Transverse colon (tissue), 4 donors: ENCODE measurements at regions not wholly inside any gene's neighbourhood (a gene's known extent, or its start where the extent isn't known, plus 50 kb on each side); places are given as distances from the start of the nearest gene placed in this dataset.

ENCODE experiments used
- DNase-seq: peaks from one replicate; pipeline ENCODE4 v3.0.0-alpha.2; 2019
- H3K27ac ChIP-seq, 4 donors: fragments of 200-600 bp; sonication (generic); 2 replicates each; pipeline ENCODE4 v1.5.1; 2016 to 2018; ENCODE audit warnings: inconsistent platforms in 4 of 4
- H3K27me3 ChIP-seq: fragments of 200-600 bp; sonication (generic); 2 replicates; pipeline ENCODE4 v1.5.1; 2017; ENCODE audit warnings: inconsistent platforms
- H3K36me3 ChIP-seq, 4 donors: fragments of 200-600 bp; sonication (generic); 2 replicates each; pipeline ENCODE4 v1.5.1; 2017 to 2019; ENCODE audit warnings: inconsistent platforms in 4 of 4
- H3K4me1 ChIP-seq, 4 donors: fragments of 200-600 bp; sonication (generic); 2 replicates each; pipeline ENCODE4 v1.5.1; 2017 to 2020; ENCODE audit warnings: inconsistent platforms in 4 of 4
- H3K4me3 ChIP-seq, 4 donors: fragments of 200-600 bp; sonication (generic); 1 replicate in 1 of 4; 2 replicates in 3 of 4; pipeline versions ENCODE4 v1.5.1 to v1.6.1; 2017 to 2019; ENCODE audit warnings: inconsistent platforms in 4 of 4
- H3K9me3 ChIP-seq, 2 donors: fragments of 200-600 bp; sonication (generic); 2 replicates each; pipeline ENCODE4 v1.5.1; 2017 to 2019; ENCODE audit warnings: inconsistent platforms in 2 of 2
- CTCF ChIP-seq, 5 experiments: fragments of 200-600 bp in 3 of 5; fragments of 450-650 bp in 2 of 5; sonication (generic) in 3 of 5; IDR thresholded peaks; 1 replicate in 2 of 5; 2 replicates in 3 of 5; pipeline ENCODE4 v1.5.1; 2016 to 2017; ENCODE audit warnings: antibody characterized with exemption in 5 of 5, inconsistent platforms in 3 of 5, mild to moderate bottlenecking in 2 of 5, moderate library complexity in 1 of 5
- EP300 ChIP-seq: sonication (generic); formaldehyde crosslinking; IDR thresholded peaks from one replicate; pipeline ENCODE4 v1.6.1; 2017; ENCODE audit warnings: antibody characterized with exemption, low read depth
- POLR2A ChIP-seq: fragments of 450-650 bp; IDR thresholded peaks from one replicate; pipeline ENCODE4 v1.6.1; 2016; ENCODE audit warnings: antibody characterized with exemption, mild to moderate bottlenecking, moderate library complexity
- POLR2AphosphoS5 ChIP-seq, 3 donors: sonication (generic); formaldehyde crosslinking; IDR thresholded peaks; one replicate each; pipeline ENCODE4 v1.6.1; 2016; ENCODE audit warnings: antibody characterized with exemption in 3 of 3
- WGBS, 2 donors: methylation state at CpG; one replicate each; pipeline ENCODE4 v1.1.5; 2018; ENCODE audit warnings: low coverage in 1 of 2; 5-methylcytosine and 5-hydroxymethylcytosine counted together
- in situ Hi-C, 4 donors: fragments of 200-750 bp; cut with MboI; loops; one replicate each; pipeline versions ENCODE4 v1.15.0 to v1.15.1; 2017; ENCODE audit warnings: low sequenced_read_pairs in 3 of 4, low pct_ligation_motif_present in 1 of 4, low pct_unique_long_range_greater_than_20kb in 1 of 4
- intact Hi-C: fragments of 100-400 bp; cut with DNase I; formaldehyde crosslinking; loops from one replicate; pipeline ENCODE4 v1.15.1; 2023; ENCODE audit warnings: low total_unique reads

GRCh38 chr1:78408810-78409209 is 82.0 kb upstream of the PTGFR start:
- no peak for DNase-seq
- no peaks in the 10 kb centered on the region for H3K36me3 ChIP-seq
- in situ Hi-C loops (no loop called here), intact Hi-C loops (no loop called here)
- H3K27ac ChIP-seq = no peak overlapping the region
- H3K9me3 ChIP-seq = peaks cover 5 to 10% of the 10 kb centered on the region in 2 donors
- H3K27me3 ChIP-seq = no peaks in the 10 kb centered on the region
- TF ChIP-seq EP300 = no peak
- TF ChIP-seq POLR2AphosphoS5 (IDR thresholded peaks at IDR 0.05) = no peak
- TF ChIP-seq POLR2A = no peak
- TF ChIP-seq CTCF (IDR thresholded peaks at IDR 0.05) = no peak
- 84% methylated on average over 2 of the region's 2 CpGs; no CpG with 5 or more reads in 1 of the 2 donors for WGBS, 2 donors
- H3K4me3 ChIP-seq = no peak overlapping the region
- no peaks in the 10 kb centered on the region for H3K4me1 ChIP-seq

- Histone ChIP-seq H3K27me3 (no peaks in the 10 kb centered on the region), H3K27ac (no peak overlapping the region), H3K36me3 (no peaks in the 10 kb centered on the region), H3K4me3 (no peak overlapping the region), H3K4me1 (no peaks in the 10 kb centered on the region), H3K9me3 (peaks cover 5 to 10% of the 10 kb centered on the region in 2 donors)
- 90% methylated on average over 2 of the region's 2 CpGs; no CpG with 5 or more reads in 1 of the 2 donors for WGBS, 2 donors
- no peak for TF ChIP-seq EP300
- TF ChIP-seq POLR2A = no peak
- no peak for TF ChIP-seq POLR2AphosphoS5 (IDR thresholded peaks at IDR 0.05)
- TF ChIP-seq CTCF (IDR thresholded peaks at IDR 0.05) = no peak
- in situ Hi-C loops (no loop called here), intact Hi-C loops (no loop called here)
- no peak for DNase-seq
Observed at GRCh38 chr1:78410643-78411042, 80.1 kb upstream of the PTGFR start.

- Histone ChIP-seq H3K4me3 (no peak overlapping the region), H3K9me3 (peaks cover 5 to 10% of the 10 kb centered on the region in 2 donors), H3K27ac (no peak overlapping the region), H3K4me1 (no peaks in the 10 kb centered on the region), H3K36me3 (no peaks in the 10 kb centered on the region), H3K27me3 (no peaks in the 10 kb centered on the region)
- in situ Hi-C loops (no loop called here), intact Hi-C loops (no loop called here)
- TF ChIP-seq POLR2A (no peak), CTCF (IDR thresholded peaks at IDR 0.05) (no peak), POLR2AphosphoS5 (IDR thresholded peaks at IDR 0.05) (no peak), EP300 (no peak)
- 55 to 100% methylated on average over 1 to 3 of the region's 3 CpGs for WGBS, 2 donors
- DNase-seq = no peak
Observed at GRCh38 chr1:78411707-78412106, 79.1 kb upstream of the PTGFR start.

- H3K9me3 ChIP-seq = peaks cover 5 to 10% of the 10 kb centered on the region in 2 donors
- H3K4me1 ChIP-seq = no peaks in the 10 kb centered on the region
- H3K27ac ChIP-seq = no peak overlapping the region
- no peaks in the 10 kb centered on the region for H3K27me3 ChIP-seq
- 62 to 71% methylated on average over 1 of the region's 1 CpG for WGBS, 2 donors
- intact Hi-C loops (no loop called here), in situ Hi-C loops (no loop called here)
- H3K4me3 ChIP-seq = no peak overlapping the region
- no peaks in the 10 kb centered on the region for H3K36me3 ChIP-seq
- DNase-seq = no peak
- no peak for TF ChIP-seq EP300
- TF ChIP-seq POLR2A = no peak
Observed at GRCh38 chr1:78415165-78415564, 75.6 kb upstream of the PTGFR start.

GRCh38 chr1:78419309-78419708 is 71.5 kb upstream of the PTGFR start:
- Histone ChIP-seq H3K9me3 (no peaks in the 10 kb centered on the region), H3K4me3 (no peak overlapping the region), H3K36me3 (no peaks in the 10 kb centered on the region), H3K27me3 (no peaks in the 10 kb centered on the region), H3K4me1 (no peaks in the 10 kb centered on the region), H3K27ac (no peak overlapping the region)
- in situ Hi-C loops = no loop called here
- intact Hi-C loops = no loop called here
- no peak for DNase-seq
- no peak for TF ChIP-seq POLR2A
- no peak for TF ChIP-seq POLR2AphosphoS5 (IDR thresholded peaks at IDR 0.05)
- no peak for TF ChIP-seq CTCF (IDR thresholded peaks at IDR 0.05)
- no peak for TF ChIP-seq EP300
- 56 to 81% methylated on average over 3 of the region's 3 CpGs for WGBS, 2 donors
